Activated CD8-positive, alpha-beta memory T cell treated with anti-CD3 and anti-CD28 coated beads, Interleukin-2, amount 50 U/mL, for 4 hours (primary cell): ENCODE measurements at regions not wholly inside any gene's neighbourhood (a gene's known extent, or its start where the extent isn't known, plus 50 kb on each side); places are given as distances from the start of the nearest gene placed in this dataset.

Source experiments
- DNase-seq: peaks from one replicate; pipeline ENCODE4 v3.0.0-alpha.2; 2020

DNA sequence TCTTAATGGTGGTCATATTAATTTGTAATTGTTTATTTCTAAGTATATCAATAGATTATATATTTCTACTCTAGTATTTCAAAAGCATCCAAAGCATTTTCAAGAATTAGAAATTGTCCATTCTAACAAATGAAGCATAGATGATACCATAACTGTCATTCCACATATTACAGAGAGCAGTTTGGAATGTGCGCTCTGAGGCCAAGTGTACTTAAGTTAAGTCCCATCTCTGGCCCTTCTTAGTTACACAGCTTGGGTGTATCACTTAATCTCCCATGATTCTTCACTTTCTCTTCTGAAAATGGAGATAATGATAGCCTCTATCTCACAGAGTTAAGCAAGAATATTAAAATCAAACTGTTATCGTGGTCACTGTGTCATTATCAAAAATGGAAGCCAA is 281.1 kb downstream of the MRPL39 start:
- no peak for DNase-seq

DNA sequence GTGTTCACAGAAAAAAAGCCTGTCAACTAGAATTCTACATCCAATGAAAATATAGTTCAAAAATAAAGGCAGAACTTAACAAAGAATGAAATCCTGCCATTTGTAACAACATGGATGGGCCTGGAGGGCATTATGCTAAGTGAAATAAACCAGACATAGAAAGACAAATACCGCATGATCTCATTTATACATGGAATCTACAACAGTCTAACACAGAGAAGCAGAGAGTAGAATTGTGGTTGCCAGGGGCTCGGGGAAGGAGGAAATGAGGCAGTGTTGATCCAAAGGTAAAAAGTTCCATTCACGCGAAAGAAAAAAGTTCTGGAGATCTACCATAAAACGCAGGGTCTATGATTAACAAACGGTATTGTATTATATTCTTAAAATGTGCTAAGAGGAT is 282.6 kb downstream of the MRPL39 start:
- DNase-seq = no peak

DNA sequence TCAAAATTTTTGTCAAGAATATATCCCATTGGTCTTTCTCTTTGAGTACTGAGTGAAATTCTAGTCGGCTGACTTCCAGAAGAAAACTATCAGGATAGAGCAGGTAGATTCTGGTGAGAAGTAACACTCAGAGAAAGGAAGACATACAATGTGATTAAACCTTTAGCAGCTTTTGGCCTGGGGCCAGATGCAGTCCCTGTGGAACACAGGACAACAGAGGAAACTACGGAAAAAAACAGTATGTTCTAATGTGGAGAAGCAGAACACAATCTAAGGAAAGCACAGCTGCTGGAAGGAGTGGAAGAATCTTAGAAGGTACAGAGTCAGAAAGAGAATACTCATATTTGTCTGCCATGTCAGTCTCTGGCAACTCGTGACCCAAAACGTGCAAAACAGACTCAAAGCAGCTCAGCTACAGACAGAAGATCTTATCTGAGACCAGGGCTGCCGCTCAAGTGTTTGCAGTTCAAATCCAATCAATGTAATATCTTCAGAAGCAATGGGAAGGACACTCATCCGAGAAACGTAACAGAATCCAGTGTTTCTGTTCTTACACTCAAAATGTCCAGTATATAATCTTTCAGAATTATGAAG is 283.8 kb downstream of the MRPL39 start:
- no peak for DNase-seq

DNA sequence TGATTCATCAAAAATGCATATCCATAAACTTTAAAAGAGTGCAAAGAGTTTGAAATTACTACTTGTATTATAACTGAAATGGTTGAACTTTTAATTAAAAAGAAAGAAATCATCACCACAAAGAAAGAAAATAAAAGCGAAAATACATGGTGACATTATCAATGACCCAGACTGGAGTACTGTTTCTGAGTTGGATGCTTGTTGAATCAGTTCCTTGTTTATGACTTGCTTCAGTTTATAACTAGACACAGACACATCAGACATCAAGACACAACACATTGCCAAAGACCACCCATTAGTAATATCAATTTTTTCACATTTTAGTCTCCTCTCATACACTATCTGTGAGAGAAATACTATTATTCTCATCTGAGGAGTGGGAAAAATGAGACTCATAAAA is 293.0 kb downstream of the MRPL39 start:
- no peak for DNase-seq

DNA sequence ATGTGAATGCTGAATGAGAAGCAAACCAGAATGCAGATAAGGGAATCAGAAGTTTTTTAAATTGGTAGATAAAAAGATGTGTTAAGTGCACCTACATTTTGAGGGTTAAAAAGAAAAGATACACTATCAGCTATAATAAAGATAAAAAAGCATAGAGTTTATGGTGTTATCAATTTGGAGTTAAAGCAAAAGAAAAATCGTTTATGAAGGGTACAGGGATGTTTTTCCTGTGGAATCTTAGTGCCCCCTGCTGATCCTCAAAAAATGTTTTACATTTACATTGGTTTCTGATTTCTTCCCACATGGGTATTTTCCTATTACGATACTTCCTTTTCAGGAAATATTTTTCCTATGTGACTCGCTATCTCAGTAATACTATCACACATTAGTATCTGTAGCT is 293.5 kb downstream of the MRPL39 start:
- DNase-seq = no peak

DNA sequence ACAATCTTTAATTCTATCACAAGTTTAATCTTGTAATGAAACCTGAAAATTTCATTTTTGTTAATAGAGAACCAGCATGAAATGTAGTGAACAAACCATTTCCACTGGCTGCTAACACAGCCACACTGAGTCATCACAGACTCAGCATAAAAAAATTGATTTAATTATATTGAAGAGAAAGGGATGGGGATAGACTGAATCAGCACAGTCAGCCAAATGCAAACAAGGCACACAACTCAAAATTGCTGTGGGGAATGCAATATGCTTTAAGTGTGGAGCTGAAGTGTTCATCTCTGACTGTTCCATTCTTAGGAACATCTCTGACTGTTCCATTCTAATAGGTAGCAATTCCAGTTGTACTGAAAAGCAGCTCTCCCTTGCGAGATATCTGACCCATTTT is 299.8 kb downstream of the MRPL39 start:
- DNase-seq = no peak

DNA sequence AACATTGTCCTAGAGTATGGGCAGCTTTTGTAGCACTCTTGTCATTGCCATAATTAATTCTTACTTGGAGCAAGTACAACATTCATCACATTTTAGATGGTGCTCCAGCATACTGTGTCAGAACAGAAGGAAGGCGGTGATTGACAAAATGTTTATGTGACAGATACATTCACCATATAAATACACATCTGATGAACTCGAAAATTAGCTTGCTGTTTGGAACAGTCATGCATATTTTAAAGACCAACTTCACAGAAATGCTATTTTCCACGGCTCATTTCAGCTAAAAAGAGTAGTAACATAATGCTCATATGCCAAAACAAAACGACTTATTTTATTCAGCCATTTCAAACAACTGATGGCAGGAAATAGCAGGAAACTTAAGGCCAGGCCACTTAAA is 302.7 kb downstream of the MRPL39 start:
- DNase-seq = no peak

DNA sequence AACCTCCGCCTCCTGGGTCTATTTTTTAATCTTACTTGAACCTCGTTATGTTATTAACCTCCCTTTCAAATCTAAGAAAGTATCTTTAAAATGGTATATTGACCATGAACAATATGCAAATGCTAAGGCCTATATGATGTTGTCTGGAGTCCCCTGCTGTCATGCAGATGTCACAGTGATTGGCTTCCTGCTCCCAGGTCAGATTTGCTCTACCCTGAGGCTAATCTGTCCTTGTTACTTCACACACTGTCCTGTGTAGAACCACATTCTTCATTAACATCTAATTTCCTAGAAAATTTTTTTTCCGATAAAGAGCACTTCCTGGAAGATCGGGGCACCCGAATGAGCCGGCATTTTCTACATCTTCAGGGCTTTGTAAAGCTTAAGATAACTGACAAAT is 306.6 kb downstream of the MRPL39 start:
- DNase-seq = no peak

DNA sequence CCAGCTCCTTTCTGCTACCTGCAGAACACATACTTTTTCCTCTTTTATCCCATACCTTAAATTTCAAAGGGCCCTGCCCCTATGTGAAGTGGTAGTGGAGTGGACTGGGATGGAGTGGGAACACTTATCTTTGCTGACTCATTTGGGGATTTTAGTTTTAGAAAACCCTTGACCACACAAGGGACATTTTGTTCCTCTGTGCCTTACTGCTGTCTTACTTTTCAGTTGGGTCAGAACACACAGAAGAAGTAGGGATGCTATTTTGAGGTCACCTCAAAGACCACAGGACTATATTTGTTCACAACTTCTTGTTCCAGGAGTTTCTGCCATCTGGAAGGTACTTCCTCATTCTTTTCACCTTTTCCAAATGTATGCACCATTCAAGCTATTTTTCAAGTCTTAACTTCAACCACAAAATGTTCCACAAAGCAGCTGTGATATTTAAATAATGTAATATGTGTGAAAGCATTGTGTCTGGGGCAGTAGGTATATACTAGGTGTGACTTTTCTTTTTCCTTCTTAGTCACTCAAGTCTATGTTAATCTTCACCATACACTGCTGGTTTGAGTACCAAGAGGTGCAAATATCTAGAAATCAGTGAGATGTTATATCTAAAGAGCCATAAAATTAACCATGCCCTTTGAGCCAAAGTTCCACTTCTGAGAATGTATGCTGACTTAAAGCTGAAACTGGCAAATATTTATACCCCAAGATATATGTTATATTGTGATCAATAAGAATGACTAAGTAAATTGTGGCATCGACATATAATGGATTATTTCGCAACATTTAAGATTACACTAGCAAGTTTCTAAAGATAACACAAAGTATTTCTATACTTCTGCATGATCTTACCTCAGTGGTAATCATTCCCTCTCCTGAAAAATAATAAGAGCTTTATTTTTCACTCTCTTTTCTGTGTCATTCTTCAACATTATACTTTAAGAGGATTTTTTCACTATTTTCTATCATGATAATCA is 308.5 kb downstream of the MRPL39 start:
- DNase-seq = no peak

DNA sequence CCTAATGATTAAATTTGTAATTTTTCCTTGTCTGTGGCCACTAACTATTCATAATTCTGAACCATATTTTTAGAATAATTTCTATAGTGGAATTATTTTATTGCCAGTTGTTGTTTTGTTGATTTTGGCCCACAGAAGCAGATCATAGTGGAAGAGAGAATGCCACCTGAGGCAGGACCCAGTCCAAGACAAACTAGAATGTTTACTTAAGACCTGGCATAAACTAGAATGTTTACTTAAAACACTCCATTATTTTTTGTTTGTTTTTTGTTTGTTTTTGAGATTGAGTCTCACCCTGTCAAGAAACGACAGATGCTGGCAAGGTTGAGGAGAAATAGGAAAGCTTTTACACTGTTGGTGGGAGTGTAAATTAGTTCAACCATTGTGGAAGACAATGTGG is 310.2 kb downstream of the MRPL39 start:
- no peak for DNase-seq

DNA sequence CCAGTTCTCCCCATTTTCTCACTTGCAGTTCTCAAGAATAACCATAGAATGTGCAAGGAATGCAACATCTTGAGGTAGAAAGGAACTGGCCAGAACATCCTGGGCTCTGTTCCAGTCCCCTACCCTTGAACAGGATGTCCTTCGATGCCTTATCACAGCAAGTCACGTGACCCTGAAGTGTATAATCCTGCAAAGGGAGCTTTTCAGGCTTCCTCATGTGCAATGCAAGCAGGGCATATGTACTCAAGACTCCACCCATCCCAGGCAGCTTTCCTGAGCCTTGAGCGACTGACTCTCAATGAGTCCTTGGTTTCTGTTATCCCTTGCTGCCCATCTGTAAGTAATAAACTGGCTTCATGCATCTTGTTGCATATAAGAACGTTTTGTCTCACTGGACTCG is 311.0 kb downstream of the MRPL39 start:
- DNase-seq = no peak

DNA sequence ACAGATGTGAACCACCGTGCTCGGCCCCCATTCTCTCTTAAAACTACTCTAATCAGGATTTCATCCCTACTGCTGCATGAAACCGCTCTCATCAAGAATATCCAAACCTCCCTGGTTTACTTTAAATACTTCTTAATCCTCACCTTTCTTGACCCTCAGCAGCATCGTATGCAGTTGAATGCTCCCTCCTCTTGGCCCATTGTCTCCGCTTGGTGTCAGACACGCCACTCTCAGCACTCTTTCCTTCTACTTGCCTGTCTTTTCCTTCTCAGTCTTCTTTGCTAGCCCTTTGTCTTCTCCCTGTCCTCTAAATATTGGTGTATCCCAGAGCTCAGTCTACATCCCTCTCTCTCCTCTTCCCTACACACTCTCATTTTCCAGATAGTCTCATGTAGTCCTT is 314.9 kb downstream of the MRPL39 start:
- DNase-seq = no peak

DNA sequence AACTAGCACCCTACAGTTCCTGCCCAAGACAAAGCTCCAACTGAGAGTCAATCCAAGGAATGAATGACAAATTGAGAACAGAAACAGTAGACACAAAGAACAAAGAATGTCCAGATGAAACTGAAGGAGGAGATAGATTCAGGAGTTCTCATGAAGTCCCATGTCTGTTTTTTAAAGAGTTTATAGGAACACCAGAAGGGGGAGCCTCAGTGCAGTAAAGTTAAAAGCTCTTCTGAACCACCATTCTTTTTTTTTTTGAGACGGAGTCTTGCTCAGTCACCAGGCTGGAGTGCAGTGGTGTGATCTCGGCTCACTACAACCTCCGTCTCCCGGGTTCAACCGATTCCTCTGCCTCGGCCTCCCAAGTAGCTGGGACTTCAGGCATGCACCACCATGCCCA is 323.6 kb downstream of the MRPL39 start:
- DNase-seq = no peak

DNA sequence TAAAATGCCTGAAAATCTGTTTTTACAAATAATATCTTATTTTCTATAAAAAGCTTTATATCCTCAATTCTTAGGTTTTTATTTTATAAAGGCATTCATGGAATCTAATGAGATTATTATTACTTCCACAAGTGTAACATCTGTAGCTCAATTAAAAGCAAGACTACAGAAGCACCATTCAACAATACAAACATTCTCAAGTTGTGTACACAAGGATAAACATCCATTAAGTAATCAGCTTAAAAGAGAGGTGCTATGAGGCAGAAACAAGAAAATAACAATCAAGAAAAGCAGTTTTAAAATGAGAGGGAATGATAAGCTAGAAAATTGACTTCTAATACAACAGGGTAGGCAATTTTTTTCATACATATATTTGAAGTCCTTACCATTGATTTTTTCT is 326.1 kb downstream of the MRPL39 start:
- DNase-seq = no peak

DNA sequence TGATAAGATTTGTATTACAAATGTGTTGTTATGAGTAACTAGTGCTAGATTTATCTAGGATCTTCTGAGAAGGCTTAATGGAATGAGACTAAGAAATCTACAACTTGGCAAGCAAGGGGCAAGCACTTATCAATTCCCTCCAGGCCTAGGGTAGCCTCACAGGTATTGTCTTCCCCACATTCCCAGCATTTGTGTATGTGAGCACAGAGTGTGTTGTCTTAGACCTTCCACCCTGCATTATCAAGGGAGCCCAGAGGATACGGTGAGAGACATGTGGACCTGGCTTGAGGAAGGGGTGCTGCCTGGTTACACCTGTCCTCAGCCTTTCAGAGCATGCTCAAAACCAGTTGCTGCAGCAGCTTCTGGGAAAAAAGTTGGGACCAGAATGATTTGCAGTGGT is 327.2 kb downstream of the MRPL39 start:
- no peak for DNase-seq

DNA sequence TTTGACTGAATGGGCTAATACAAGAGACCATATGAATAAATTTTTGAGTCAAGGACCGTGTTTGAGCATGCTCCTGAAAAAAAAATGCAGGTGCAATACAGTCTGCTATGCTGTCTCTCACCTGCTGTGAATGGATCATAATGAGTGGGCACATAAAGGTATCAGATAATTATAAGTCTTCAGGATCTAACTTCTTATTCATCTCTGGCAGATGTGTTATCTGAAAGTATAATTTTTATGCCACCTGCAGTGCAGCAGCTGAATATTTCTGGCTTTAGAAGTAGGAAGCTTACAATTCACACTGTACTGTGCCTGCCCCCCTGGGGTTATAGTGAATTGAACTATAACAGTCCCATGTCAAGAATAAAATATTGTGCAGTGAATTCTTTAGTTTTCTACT is 333.3 kb downstream of the MRPL39 start:
- DNase-seq = no peak

DNA sequence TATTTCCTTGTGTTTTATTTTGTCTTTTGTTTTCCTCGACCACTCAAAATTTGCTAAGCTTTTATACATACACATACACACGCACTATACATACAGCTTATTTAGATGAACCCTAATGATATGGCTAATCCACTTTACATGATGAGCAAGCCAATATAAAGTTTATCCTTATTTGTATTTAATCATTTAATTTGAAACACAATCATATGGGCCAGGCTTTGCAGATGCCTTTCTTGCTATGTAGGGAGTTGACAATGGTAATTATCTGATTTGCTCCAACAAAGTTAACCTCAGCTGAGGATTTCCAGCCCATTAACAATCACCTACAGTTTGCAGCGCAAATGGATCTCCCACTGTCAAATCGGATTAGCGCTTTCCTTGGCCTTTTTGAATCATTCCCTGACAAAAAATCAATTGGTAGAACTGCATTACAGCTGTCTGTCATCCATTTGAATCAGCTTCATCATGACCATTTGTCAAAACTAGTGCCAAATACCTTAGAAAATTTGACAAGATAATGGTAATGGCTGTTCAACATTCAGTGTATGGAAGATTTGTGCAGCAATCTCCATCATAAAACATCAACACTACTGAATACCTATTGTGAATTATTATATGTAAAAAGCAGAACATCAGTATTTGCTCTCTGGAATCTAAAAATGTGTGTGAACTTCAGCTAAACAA is 352.6 kb downstream of the MRPL39 start:
- no peak for DNase-seq

DNA sequence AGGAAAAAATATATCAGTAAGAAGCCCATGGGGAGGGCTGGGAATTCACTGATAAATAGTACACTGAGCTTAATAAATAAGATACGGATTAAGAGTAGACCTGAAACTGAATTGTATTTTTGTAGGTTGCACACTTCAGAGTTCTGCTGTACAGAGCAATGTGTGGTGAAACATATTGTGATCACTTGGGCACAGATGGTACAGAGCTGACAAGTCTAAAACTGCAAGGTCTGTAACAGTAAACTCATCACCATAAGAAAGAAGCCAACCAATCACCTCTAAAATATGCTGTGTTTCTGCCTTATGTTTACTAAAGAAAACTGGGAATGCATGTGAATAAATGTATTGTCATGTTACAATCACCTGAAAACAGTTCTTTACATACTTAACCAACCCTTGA is 360.7 kb downstream of the MRPL39 start:
- DNase-seq = no peak

DNA sequence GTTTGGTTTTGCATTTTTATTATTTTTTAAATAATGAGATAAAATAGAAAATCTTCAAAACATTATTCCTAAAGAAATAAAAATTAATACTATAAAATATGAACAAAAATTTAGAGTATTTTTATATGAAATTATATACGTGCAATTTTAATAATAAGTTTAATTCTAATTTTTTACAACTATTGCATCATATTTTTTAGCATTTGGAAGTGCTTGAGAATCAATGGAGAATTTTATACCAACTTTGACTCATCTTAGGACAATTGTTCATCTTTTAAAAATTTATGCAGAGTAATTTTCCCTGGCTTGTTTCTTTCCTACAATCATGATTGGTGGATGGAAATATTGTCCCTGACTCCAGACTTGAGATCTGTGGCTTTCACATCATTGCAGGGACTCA is 362.5 kb downstream of the MRPL39 start:
- no peak for DNase-seq

DNA sequence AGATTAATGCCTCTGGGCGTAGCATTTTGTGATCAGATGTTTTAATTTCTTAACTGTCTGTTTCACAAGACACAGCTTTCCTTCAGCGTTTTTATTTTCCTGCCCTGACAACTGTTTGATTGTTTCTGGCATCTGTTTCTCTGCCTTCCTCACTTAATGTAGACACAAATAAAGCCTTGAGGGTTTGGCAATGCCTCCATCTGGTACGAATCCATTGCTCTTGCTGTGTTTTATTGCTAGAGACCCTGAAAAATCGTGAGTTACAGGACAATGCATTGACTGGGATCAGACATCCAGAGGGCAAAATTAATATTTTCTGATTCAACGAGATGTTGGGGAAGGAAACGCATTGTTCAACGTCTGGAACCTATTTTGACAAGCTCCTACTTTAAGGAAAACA is 363.5 kb downstream of the MRPL39 start:
- DNase-seq = no peak

DNA sequence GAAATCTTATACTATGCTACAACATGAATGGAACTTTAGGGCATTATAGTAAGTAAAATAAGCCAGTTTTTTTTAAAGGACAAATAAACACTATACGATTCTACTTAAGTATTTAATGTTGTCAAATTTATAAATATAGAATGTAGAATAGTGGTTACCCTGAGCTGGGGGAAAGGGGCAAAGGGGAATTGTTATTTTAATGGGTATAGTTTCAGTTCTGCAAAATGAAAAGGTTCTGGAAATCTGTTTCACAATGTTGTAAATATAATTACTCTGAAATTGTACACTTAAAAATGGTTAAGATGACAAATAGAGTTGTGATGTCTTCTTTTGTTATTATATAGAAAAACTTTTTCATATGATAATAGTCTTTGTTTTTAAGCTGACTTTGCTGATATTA is 366.3 kb downstream of the MRPL39 start:
- no peak for DNase-seq

DNA sequence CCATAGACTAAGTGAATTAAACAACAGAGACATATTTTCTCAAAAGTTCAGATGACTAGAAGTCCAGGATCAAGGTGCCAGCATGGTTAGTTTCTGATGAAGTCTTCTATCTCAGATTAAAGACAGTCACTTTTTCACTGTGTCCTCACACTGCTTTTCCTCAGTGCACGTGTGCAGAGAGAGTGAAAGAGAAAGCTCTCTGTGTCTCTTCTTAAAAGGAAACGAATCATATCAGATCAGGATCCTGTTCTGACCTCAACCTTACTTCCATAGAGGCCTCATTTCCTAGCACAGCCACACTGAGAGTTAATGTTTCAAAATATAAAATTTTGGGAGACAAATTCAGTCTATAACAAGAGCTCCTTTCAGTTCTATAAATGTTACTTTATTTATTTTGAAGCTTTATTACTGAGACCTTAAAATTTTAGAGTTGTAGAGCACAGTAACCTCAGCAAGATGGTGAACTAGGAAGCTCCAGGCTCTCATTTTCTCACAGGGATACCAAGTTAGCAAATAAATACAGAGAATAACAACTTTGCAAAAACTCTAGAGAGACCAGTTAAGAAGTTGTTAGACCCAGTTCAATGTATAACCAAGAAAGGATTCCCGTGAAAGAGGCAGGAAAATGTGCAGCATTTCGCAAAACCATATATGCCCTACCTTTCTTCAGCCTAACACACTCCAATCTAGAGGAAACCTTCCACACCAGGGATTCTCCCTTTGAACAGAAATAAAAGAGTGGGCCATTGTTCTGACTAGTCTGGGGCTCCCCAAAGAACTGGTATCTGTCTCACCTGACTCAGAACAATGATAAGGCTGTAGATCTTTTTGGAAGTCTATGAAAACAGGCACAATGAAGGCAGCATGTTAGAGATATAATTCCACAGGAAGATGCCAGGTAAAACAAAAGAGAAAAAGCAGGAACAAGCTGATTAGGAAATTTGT is 372.2 kb downstream of the MRPL39 start:
- DNase-seq = no peak

DNA sequence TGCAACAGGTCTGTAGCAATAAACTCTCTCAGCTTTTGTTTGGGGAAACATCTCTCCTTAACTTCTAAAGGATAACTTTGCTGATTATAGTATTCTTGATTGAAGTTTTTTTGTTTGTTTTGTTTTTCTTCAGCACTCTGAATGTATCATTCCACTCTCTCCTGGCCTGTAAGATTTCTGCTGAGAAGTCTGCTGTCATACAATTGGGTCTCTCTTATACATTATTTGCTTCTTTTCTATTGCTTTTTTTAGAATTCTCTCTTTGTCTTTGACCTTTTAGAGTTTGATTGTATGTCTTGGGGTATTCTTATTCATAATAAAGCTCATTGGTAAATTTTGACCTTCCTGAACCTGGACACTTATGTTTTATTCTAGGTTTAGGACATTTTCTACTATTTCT is 386.3 kb downstream of the MRPL39 start:
- no peak for DNase-seq
